Smooth muscle cell (in vitro differentiated cells): ENCODE measurements at regions not wholly inside any gene's neighbourhood (a gene's known extent, or its start where the extent isn't known, plus 50 kb on each side); places are given as distances from the start of the nearest gene placed in this dataset.

Experiments used
- DNase-seq: peaks from one replicate; lab custom pipeline; 2025; ENCODE audit not compliant: unreplicated experiment; lab: John Stamatoyannopoulos, UW
- H2AFZ ChIP-seq: fragments of 200-600 bp; sonication (generic); 2 replicates; pipeline ENCODE4 v1.6.0; 2016; ENCODE audit warnings: antibody characterized with exemption, low read depth, mild to moderate bottlenecking
- H3F3A ChIP-seq: fragments of 200-600 bp; sonication (generic); 2 replicates; pipeline ENCODE4 v1.6.0; 2017; ENCODE audit warnings: antibody characterized with exemption, low read depth
- H3K27ac ChIP-seq: fragments of 200-600 bp; sonication (generic); 2 replicates; pipeline ENCODE4 v1.5.1; 2016; ENCODE audit warnings: low read depth, mild to moderate bottlenecking
- H3K27me3 ChIP-seq: fragments of 200-600 bp; sonication (generic); 2 replicates; pipeline ENCODE4 v1.6.1; 2016; ENCODE audit warnings: low read depth, mild to moderate bottlenecking
- H3K36me3 ChIP-seq: fragments of 200-600 bp; sonication (generic); 2 replicates; pipeline ENCODE4 v1.5.1; 2016; ENCODE audit warnings: low read depth
- H3K4me1 ChIP-seq: fragments of 200-600 bp; sonication (generic); 2 replicates; pipeline ENCODE4 v1.5.1; 2016; ENCODE audit warnings: low read depth
- H3K4me2 ChIP-seq: fragments of 200-600 bp; sonication (generic); 2 replicates; pipeline ENCODE4 v1.6.0; 2016; ENCODE audit warnings: mild to moderate bottlenecking
- H3K4me3 ChIP-seq: fragments of 200-600 bp; sonication (generic); 2 replicates; pipeline ENCODE4 v1.5.1; 2016; ENCODE audit warnings: mild to moderate bottlenecking
- H3K79me2 ChIP-seq: fragments of 200-600 bp; sonication (generic); 2 replicates; pipeline ENCODE4 v1.6.0; 2016; ENCODE audit warnings: low read depth, mild to moderate bottlenecking
- H3K9ac ChIP-seq: fragments of 200-600 bp; sonication (generic); 2 replicates; pipeline ENCODE4 v1.6.0; 2016; ENCODE audit warnings: low read depth
- H3K9me3 ChIP-seq: fragments of 200-600 bp; sonication (generic); replicated peaks from 2 replicates; pipeline ENCODE4 v1.5.1; 2016; ENCODE audit warnings: low read depth
- H4K20me1 ChIP-seq: fragments of 200-600 bp; sonication (generic); 2 replicates; pipeline ENCODE4 v1.6.0; 2016; ENCODE audit warnings: low read depth
- WGBS: methylation state at CpG from one replicate; pipeline ENCODE4 v1.1.7; 2016; ENCODE audit warnings: low lambda C conversion rate; 5-methylcytosine and 5-hydroxymethylcytosine counted together
- TF ChIP-seq, protein P1 (sequence below): fragments of 200-600 bp; sonication (generic); IDR thresholded peaks from 2 replicates; pipeline ENCODE4 v1.5.1; 2017; ENCODE audit warnings: borderline replicate concordance, mild to moderate bottlenecking, antibody characterized with exemption; ENCODE audit not compliant: insufficient read depth, poor library complexity, severe bottlenecking

DNA sequence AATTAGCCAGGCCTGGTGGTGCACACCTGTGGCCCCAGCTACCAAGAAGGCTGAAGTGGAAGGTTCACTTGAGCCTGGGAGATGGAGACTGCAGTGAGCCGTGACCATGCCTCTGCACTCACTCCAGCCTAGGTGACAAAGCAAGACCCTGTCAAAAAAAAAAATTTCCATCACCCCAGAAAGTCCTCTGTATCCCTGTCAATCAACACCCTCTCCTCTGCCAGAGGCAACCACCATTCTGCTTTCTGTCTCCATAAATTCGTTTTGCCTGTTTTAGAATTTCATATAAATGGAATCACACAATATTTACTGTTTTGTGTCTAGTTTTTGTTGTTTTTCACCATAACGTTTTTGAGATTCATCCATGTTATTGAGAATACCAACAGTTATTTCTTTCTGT is 141.6 kb upstream of the SLC45A1 start:
- Histone ChIP-seq H3K27ac (no peak overlapping the region), H3K9ac (no peak overlapping the region), H2AFZ (no peak overlapping the region), H3K4me3 (no peak overlapping the region), H3F3A (no peaks in the 10 kb centered on the region), H3K4me1 (no peaks in the 10 kb centered on the region), H4K20me1 (no peaks in the 10 kb centered on the region), H3K36me3 (no peaks in the 10 kb centered on the region), H3K27me3 (no peaks in the 10 kb centered on the region), H3K4me2 (no peak overlapping the region), H3K9me3 (peaks cover 6% of the 10 kb centered on the region), H3K79me2 (no peaks in the 10 kb centered on the region)
- 89% methylated on average over 3 of the region's 3 CpGs for WGBS
- TF ChIP-seq, protein P1, sequence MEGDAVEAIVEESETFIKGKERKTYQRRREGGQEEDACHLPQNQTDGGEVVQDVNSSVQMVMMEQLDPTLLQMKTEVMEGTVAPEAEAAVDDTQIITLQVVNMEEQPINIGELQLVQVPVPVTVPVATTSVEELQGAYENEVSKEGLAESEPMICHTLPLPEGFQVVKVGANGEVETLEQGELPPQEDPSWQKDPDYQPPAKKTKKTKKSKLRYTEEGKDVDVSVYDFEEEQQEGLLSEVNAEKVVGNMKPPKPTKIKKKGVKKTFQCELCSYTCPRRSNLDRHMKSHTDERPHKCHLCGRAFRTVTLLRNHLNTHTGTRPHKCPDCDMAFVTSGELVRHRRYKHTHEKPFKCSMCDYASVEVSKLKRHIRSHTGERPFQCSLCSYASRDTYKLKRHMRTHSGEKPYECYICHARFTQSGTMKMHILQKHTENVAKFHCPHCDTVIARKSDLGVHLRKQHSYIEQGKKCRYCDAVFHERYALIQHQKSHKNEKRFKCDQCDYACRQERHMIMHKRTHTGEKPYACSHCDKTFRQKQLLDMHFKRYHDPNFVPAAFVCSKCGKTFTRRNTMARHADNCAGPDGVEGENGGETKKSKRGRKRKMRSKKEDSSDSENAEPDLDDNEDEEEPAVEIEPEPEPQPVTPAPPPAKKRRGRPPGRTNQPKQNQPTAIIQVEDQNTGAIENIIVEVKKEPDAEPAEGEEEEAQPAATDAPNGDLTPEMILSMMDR, result no peak
- no peak for DNase-seq

DNA sequence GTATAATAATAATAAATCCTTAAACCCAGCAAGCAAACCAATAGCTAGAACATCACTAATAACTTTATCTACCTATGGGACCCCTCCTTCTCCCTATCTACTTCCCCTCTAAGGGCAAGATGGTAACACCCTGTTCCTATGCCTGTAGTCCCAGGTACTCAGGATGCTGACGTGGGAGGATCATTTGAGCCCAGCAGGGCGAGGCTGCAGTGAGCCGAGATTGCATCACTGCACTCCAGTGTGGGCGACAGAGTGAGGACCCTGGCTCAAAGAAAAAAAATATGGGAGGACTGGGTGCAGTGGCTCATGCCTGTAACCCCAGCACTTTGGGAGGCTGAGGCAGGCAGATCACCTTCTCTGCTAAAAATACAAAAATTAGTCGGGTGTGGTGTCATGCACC is 143.1 kb upstream of the SLC45A1 start:
- DNase-seq, result no peak
- Histone ChIP-seq H3K9me3 (peaks cover 4% of the 10 kb centered on the region), H3K9ac (no peak overlapping the region), H3K4me3 (no peak overlapping the region), H3K36me3 (no peaks in the 10 kb centered on the region), H3K27ac (no peak overlapping the region), H3K4me2 (no peak overlapping the region), H2AFZ (no peak overlapping the region), H4K20me1 (no peaks in the 10 kb centered on the region), H3F3A (no peaks in the 10 kb centered on the region), H3K27me3 (no peaks in the 10 kb centered on the region), H3K4me1 (peaks cover 3% of the 10 kb centered on the region), H3K79me2 (no peaks in the 10 kb centered on the region)
- TF ChIP-seq, protein P1, result no peak
- WGBS, result 86% methylated on average over 5 of the region's 5 CpGs

DNA sequence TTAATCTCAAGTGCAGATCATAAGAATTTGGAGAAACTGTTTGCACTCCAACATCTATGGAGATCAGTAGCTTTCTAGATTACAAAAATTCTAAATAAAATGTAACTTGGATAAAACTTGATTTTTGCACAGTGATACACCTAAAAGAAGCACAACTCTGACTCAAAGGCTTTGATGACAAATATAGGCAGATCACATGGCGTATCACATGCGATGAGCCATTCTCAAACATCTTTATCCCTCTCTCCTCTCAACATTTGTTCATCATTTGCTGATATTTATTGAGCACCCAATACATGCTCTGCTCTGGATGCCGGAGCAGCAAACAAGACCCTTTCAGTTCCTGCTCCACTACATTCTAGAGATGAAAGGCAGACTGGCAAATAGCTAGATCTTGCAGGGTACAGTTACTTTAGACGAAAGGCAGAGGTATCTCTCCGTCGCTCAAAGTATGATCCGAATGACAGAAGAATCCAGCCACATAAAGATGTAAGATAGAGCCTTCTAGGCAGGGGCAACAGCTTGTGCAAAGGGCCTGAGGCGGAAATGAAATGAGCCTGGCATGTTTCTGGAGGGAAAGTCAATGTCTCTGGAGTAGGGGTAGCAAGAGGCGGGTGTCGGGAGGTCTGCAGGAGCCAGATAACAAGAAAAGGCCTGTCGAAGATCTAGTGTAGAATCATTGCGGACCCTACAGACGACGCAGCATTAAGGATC is 145.8 kb upstream of the ERRFI1 start:
- no peak for DNase-seq
- H3K79me2 ChIP-seq, result no peaks in the 10 kb centered on the region
- TF ChIP-seq, protein P1, result no peak
- H3K4me2 ChIP-seq, result no peak overlapping the region
- no peak overlapping the region for H3K27ac ChIP-seq
- H3K4me3 ChIP-seq, result no peak overlapping the region
- no peak overlapping the region for H2AFZ ChIP-seq
- WGBS, result 90% methylated on average over 14 of the region's 14 CpGs
- H4K20me1 ChIP-seq, result no peaks in the 10 kb centered on the region
- no peaks in the 10 kb centered on the region for H3F3A ChIP-seq
- no peaks in the 10 kb centered on the region for H3K36me3 ChIP-seq
- no peak overlapping the region for H3K9ac ChIP-seq
- no peaks in the 10 kb centered on the region for H3K27me3 ChIP-seq
- no peaks in the 10 kb centered on the region for H3K9me3 ChIP-seq
- H3K4me1 ChIP-seq, result peaks cover 6% of the 10 kb centered on the region
